BJ (cell line): ENCODE measurements at regions not wholly inside any gene's neighbourhood (a gene's known extent, or its start where the extent isn't known, plus 50 kb on each side); places are given as distances from the start of the nearest gene placed in this dataset.

ENCODE experiments used
- CTCF ChIA-PET: fragments of 350-600 bp; formaldehyde crosslinking; extraction: SDS; loops from one replicate; lab custom pipeline; 2021; ENCODE audit warnings: antibody characterized with exemption, inconsistent platforms; lab: Yijun Ruan, JAX
- POLR2A ChIA-PET: fragments of 300-600 bp; sonication (Branson Sonifier 250); formaldehyde crosslinking; extraction: SDS; loops from one replicate; lab custom pipeline; 2021; ENCODE audit warnings: antibody characterized with exemption; lab: Charles Lee
- DNase-seq: peaks from one replicate; pipeline ENCODE4 v3.0.0-alpha.2; 2011; ENCODE audit warnings: low read depth
- H3K27me3 ChIP-seq: 2 replicates; pipeline ENCODE4 v1.6.0; 2011; ENCODE audit warnings: low read length; ENCODE audit not compliant: control insufficient read depth, insufficient read depth
- H3K36me3 ChIP-seq: 2 replicates; pipeline ENCODE4 v1.5.1; 2011; ENCODE audit warnings: low read length; ENCODE audit not compliant: control insufficient read depth, insufficient read depth
- H3K4me3 ChIP-seq: 2 replicates; pipeline ENCODE4 v1.5.1; 2011; ENCODE audit warnings: low read depth, mild to moderate bottlenecking, control low read depth, low read length
- TF ChIP-seq, protein P1 (sequence below): IDR thresholded peaks from 2 replicates; pipeline ENCODE4 v1.5.1; 2011; ENCODE audit warnings: low read depth, mild to moderate bottlenecking, control low read depth, inconsistent platforms, low read length, moderate library complexity; ENCODE audit not compliant: insufficient read depth

DNA sequence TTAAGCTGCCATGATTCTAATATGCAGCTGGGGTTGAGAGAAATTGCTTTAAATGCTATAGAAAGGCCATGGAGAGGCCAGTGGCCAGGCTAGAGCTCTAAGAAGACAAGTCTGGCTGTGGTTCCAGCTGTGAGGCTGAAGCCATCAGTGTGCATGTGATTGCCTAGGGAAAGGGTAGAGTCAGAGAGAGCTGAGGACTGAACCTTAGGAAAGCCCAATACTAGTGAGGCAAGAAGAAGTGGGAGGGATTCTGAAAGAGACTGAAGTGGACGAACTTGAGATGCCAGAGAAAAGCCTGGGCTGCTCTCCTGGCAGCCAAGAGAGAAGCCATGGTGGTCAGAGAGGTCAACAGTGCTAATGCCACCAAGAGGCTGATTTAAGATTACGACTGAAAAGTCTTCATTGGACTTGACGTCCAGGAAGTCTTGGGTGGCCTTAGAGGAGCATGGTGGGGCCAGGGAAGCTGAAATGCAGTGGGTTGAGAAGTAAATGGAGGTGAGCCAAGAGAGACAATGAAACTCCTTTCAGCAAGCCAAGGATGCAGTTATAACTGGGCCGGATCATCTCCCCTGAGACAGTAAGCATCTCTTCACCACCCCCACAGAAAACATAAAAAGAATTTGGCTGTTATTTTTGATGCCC is 133.2 kb downstream of the TMEM174 start:
- POLR2A ChIA-PET, result no interaction called here
- TF ChIP-seq, protein P1, sequence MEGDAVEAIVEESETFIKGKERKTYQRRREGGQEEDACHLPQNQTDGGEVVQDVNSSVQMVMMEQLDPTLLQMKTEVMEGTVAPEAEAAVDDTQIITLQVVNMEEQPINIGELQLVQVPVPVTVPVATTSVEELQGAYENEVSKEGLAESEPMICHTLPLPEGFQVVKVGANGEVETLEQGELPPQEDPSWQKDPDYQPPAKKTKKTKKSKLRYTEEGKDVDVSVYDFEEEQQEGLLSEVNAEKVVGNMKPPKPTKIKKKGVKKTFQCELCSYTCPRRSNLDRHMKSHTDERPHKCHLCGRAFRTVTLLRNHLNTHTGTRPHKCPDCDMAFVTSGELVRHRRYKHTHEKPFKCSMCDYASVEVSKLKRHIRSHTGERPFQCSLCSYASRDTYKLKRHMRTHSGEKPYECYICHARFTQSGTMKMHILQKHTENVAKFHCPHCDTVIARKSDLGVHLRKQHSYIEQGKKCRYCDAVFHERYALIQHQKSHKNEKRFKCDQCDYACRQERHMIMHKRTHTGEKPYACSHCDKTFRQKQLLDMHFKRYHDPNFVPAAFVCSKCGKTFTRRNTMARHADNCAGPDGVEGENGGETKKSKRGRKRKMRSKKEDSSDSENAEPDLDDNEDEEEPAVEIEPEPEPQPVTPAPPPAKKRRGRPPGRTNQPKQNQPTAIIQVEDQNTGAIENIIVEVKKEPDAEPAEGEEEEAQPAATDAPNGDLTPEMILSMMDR, result no peak
- Histone ChIP-seq H3K4me3 (no peak overlapping the region), H3K27me3 (no peaks in the 10 kb centered on the region), H3K36me3 (no peaks in the 10 kb centered on the region)
- CTCF ChIA-PET, result interaction anchor here (1.2 to 4.7 kb wide), 2 partner anchors 8 to 92 kb away, joined by 3 to 18 read pairs; no protein-coding TSS in a partner anchor
- no peak for DNase-seq

GRCh38 chr5:73305386-73305785 is 132.4 kb downstream of the TMEM174 start:
- H3K27me3 ChIP-seq, result 0 out of 2 replicates have a peak, but pooled peaks cover 2% of the 10 kb centered on the region
- no peak overlapping the region for H3K4me3 ChIP-seq
- ChIA-PET CTCF (interaction anchor here (1.6 to 2.1 kb wide), 2 partner anchors 89 to 146 kb away, joined by 4 to 9 read pairs; no protein-coding TSS in a partner anchor), POLR2A (no interaction called here)
- no peak for DNase-seq
- H3K36me3 ChIP-seq, result no peaks in the 10 kb centered on the region
- TF ChIP-seq, protein P1, result no peak

DNA sequence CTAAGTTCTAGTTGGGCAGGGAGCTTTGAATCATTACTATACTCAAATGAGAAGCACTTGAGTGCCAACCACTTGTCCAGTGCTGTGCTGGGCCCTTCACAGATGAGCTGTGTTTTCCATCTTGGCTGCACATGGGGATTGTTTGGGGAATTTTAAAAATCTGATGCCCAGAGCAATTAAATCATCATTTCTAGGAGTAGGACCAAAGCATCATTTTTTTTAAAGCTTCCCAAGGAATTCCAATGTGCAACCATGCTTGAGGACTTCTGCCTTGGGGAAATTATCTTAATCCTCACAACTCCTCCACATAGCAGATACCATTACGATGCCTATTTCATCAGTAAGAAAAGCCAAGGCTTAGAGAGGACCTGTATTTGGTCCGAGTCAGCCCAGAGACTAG is 131.4 kb downstream of the TMEM174 start:
- Histone ChIP-seq H3K36me3 (no peaks in the 10 kb centered on the region), H3K27me3 (0 out of 2 replicates have a peak, but pooled peaks cover 2% of the 10 kb centered on the region), H3K4me3 (no peak overlapping the region)
- no peak for DNase-seq
- TF ChIP-seq, protein P1, result no peak
- CTCF ChIA-PET, result interaction anchor here (0.7 to 2.1 kb wide), 7 partner anchors 8 to 147 kb away, joined by 3 to 9 read pairs (median 3); no protein-coding TSS in a partner anchor
- POLR2A ChIA-PET, result interaction anchor here (0.5 kb wide), 1 partner anchor 81 kb away, joined by 3 read pairs; no protein-coding TSS in a partner anchor

GRCh38 chr5:73303148-73304079 is 130.4 kb downstream of the TMEM174 start:
- POLR2A ChIA-PET, result no interaction called here
- TF ChIP-seq, protein P1, result no peak
- H3K36me3 ChIP-seq, result no peaks in the 10 kb centered on the region
- DNase-seq, result no peak
- no peak overlapping the region for H3K4me3 ChIP-seq
- CTCF ChIA-PET, result interaction anchor here (0.5 to 2.1 kb wide), 10 partner anchors 9 to 151 kb away, joined by 3 to 9 read pairs (median 3); no protein-coding TSS in a partner anchor
- 0 out of 2 replicates have a peak, but pooled peaks cover 2% of the 10 kb centered on the region for H3K27me3 ChIP-seq

- no peaks in the 10 kb centered on the region for H3K36me3 ChIP-seq
- POLR2A ChIA-PET, result no interaction called here
- H3K4me3 ChIP-seq, result no peak overlapping the region
- CTCF ChIA-PET, result interaction anchor here (0.5 to 1.7 kb wide), 4 partner anchors 9 to 143 kb away, joined by 3 read pairs; no protein-coding TSS in a partner anchor
- H3K27me3 ChIP-seq, result peaks cover 2% of the 10 kb centered on the region; the same call in 1 of the 2 replicates
- TF ChIP-seq, protein P1, result no peak
- no peak for DNase-seq
Measured at GRCh38 chr5:73302797-73303147, 129.8 kb downstream of the TMEM174 start.
